ENCODE measurements at regions not wholly inside any gene's neighbourhood (a gene's known extent, or its start where the extent isn't known, plus 50 kb on each side); places are given as distances from the start of the nearest gene placed in this dataset.
A peak's percentile ranks its signal among the peaks of the same experiment; 100 is the strongest.
"Not testable (repeated sequence)": the region's sequence is repeated elsewhere in the genome, so short reads cannot be mapped to it uniquely, and the experiment has no call there.

DNA sequence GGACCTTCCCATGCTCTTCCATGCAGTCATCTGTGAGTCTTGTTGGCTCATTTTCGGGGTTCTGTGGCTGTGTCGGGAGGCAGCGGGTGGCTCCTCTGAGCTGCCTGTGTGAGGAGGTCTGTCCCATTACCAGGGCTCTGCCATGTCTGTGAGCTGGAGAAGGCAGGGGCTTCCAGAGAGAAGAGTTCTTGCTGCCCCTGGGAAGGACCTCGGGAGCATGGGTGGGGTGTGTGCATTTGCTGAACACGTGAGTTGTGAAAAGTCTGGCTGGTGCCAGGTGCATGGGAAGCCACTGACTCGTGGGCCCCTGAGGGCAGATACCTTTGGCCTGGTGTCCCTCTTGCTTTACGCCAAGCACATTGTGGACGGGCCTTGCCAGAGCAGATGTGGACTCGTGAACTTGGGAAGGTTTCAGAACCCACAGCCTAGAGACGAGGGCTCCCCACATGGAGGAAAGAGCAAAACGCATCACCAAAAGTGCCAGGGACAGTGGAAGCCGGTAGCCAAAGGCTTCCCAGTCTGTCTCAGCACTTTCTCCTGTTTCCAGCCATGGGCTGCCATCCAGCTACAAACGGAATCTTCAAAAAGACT, 1324.5 kb downstream of the BRD1 start:
- no peak for ATAC-seq (ENCODE audit: low read depth in 2 of 2)
- H3K27ac Mint-ChIP-seq, result no peak overlapping the region
- Histone ChIP-seq H3K4me3 (ENCODE audit: low read depth, low read length) (no peak overlapping the region), H3K4me1 (ENCODE audit: control insufficient read depth, insufficient read depth, low read length, poor library complexity, severe bottlenecking) (no peaks in the 10 kb centered on the region), H3K27me3 (ENCODE audit: control insufficient read depth, insufficient read depth, low read length) (no peaks in the 10 kb centered on the region), H3K27ac (ENCODE audit: insufficient read depth, low read length, poor library complexity, severe bottlenecking) (no peak overlapping the region), H3K9me3 (ENCODE audit: control insufficient read depth in 2 of 2, low read length in 2 of 2) (no peaks in the 10 kb centered on the region), H3K36me3 (ENCODE audit: control insufficient read depth, insufficient read depth, low read length) (no peaks in the 10 kb centered on the region)
- H3K4me1 Mint-ChIP-seq, result no peaks in the 10 kb centered on the region
- DNase-seq, result no peak
- H3K36me3 Mint-ChIP-seq, result no peaks in the 10 kb centered on the region
- H3K9me3 Mint-ChIP-seq, result peaks cover 0 to 1% (median 0%) of the 10 kb centered on the region in 7 donors
- no peak overlapping the region for H3K4me3 Mint-ChIP-seq
- H3K27me3 Mint-ChIP-seq, result peaks cover 4% of the 10 kb centered on the region

DNA sequence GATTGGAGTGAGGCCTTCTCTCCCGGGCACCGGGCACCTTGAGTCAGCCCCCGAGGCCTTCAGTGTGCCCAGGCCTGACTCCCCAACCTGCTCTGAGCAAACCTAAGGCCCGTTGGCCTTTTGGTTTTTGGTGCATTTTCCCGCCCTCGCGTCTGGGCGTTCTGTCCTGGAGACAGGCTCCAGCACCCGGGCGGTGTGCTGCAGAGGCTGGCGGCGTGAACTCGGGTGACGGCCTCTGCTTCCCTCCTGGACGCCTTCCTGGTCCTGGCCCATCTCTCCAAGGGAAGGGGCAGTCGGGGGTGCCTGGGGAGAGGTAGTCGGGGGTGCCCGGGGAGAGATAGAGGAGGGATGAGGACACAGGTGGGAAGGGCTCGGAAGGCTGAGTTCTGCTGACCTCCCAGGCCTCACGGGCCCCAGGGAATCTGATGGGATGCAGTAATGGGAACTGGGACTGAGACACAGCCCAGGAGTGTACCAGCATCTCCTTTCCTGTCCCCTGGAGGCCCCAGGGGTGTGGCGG, 1326.4 kb downstream of the BRD1 start:
- no peak overlapping the region for H3K27ac Mint-ChIP-seq
- no peaks in the 10 kb centered on the region for H3K4me1 Mint-ChIP-seq
- Histone ChIP-seq H3K27ac (ENCODE audit: insufficient read depth, low read length, poor library complexity, severe bottlenecking) (no peak overlapping the region), H3K4me3 (ENCODE audit: low read depth, low read length) (no peak overlapping the region), H3K9me3 (ENCODE audit: control insufficient read depth in 2 of 2, low read length in 2 of 2) (no peaks in the 10 kb centered on the region), H3K36me3 (ENCODE audit: control insufficient read depth, insufficient read depth, low read length) (no peaks in the 10 kb centered on the region), H3K4me1 (ENCODE audit: control insufficient read depth, insufficient read depth, low read length, poor library complexity, severe bottlenecking) (no peaks in the 10 kb centered on the region), H3K27me3 (ENCODE audit: control insufficient read depth, insufficient read depth, low read length) (no peaks in the 10 kb centered on the region)
- peaks cover 4% of the 10 kb centered on the region for H3K27me3 Mint-ChIP-seq
- ATAC-seq (ENCODE audit: low read depth in 2 of 2), result no peak
- H3K4me3 Mint-ChIP-seq, result no peak overlapping the region
- no peaks in the 10 kb centered on the region for H3K36me3 Mint-ChIP-seq
- peaks cover 0 to under 1% (median 0%) of the 10 kb centered on the region in 7 donors for H3K9me3 Mint-ChIP-seq
- no peak for DNase-seq

- ATAC-seq (ENCODE audit: low read depth in 2 of 2), result no peak
- DNase-seq, result no peak
- H3K4me1 Mint-ChIP-seq, result no peaks in the 10 kb centered on the region
- no peak overlapping the region for H3K4me3 ChIP-seq (ENCODE audit: low read depth, low read length)
- no peaks in the 10 kb centered on the region for H3K9me3 ChIP-seq (ENCODE audit: control insufficient read depth in 2 of 2, low read length in 2 of 2)
- no peaks in the 10 kb centered on the region for H3K36me3 ChIP-seq (ENCODE audit: control insufficient read depth, insufficient read depth, low read length)
- H3K27ac ChIP-seq (ENCODE audit: insufficient read depth, low read length, poor library complexity, severe bottlenecking), result no peak overlapping the region
- peaks cover 0 to 2% (median 0%) of the 10 kb centered on the region in 7 donors for H3K9me3 Mint-ChIP-seq
- no peaks in the 10 kb centered on the region for H3K36me3 Mint-ChIP-seq
- no peak overlapping the region for H3K27ac Mint-ChIP-seq
- no peaks in the 10 kb centered on the region for H3K4me1 ChIP-seq (ENCODE audit: control insufficient read depth, insufficient read depth, low read length, poor library complexity, severe bottlenecking)
- H3K4me3 Mint-ChIP-seq, result no peak overlapping the region
- peaks cover 4% of the 10 kb centered on the region for H3K27me3 Mint-ChIP-seq
- no peaks in the 10 kb centered on the region for H3K27me3 ChIP-seq (ENCODE audit: control insufficient read depth, insufficient read depth, low read length)
Observed at GRCh38 chr22:48500471-48501230, 1327.0 kb downstream of the BRD1 start.

DNA sequence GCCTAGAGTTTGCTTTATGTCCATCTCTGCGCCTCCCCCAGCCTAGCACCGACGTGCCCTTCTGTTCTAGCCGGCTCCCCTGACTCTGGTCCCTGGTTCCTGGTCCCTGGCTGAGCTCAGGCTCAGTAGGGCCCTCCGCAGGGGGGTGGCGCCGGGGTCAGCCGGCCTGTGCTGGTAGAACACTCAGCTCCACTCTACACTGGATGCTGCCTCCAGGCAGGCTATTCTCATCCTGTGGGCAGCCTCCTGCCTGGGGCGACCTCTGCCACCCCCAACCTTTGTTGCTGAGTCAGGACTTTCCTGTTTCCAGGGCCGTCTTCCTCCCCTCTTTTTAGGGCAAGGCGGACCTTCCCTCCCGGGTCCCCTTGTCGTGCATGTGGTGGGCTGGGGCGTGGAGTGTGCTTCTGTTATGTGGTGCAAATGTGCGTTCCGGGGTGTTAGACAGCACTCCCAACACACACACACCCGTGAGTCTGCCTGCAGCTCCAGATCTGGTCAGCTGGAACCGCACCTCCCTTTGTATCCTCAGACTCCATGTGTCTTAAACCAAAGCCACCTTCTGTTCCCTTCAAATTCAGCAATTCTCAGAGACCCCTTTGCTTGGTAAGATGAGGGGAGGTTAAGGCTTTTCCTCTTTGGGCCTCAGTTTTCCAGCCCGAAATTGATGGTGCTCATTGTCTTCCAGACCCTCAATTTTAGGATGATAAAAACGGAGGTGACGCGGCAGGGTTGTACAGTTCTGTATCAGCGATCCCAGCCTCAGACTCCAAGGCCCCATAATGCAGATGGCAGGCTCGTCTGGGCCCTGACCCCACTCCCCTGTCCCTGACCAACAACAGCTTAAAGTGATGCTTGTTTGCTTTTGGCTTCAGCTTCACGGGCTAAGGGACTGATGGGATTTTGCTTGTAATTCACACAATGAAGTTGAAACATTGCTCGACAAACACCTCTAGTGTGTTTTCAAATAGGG, 1327.9 kb downstream of the BRD1 start:
- no peak overlapping the region for H3K4me3 ChIP-seq (ENCODE audit: low read depth, low read length)
- no peak for ATAC-seq (ENCODE audit: low read depth in 2 of 2)
- no peak overlapping the region for H3K4me3 Mint-ChIP-seq

GRCh38 chr22:48498526-48499331, 1328.9 kb downstream of the BRD1 start:
- Histone ChIP-seq H3K27ac (ENCODE audit: insufficient read depth, low read length, poor library complexity, severe bottlenecking) (no peak overlapping the region), H3K36me3 (ENCODE audit: control insufficient read depth, insufficient read depth, low read length) (no peaks in the 10 kb centered on the region), H3K9me3 (ENCODE audit: control insufficient read depth in 2 of 2, low read length in 2 of 2) (no peaks in the 10 kb centered on the region), H3K4me3 (ENCODE audit: low read depth, low read length) (no peak overlapping the region), H3K27me3 (ENCODE audit: control insufficient read depth, insufficient read depth, low read length) (no peaks in the 10 kb centered on the region), H3K4me1 (ENCODE audit: control insufficient read depth, insufficient read depth, low read length, poor library complexity, severe bottlenecking) (no peaks in the 10 kb centered on the region)
- Mint-ChIP-seq H3K27ac (no peak overlapping the region), H3K9me3 (peaks cover 0 to 2% (median 0%) of the 10 kb centered on the region in 7 donors), H3K4me1 (no peaks in the 10 kb centered on the region), H3K36me3 (no peaks in the 10 kb centered on the region), H3K4me3 (no peak overlapping the region), H3K27me3 (peaks cover 4% of the 10 kb centered on the region)
- ATAC-seq (ENCODE audit: low read depth in 2 of 2) (no peak), DNase-seq (no peak)

More for the DNA sequence above, 1327.9 kb downstream of the BRD1 start:
- H3K36me3 Mint-ChIP-seq, result no peaks in the 10 kb centered on the region
- Histone ChIP-seq H3K27me3 (ENCODE audit: control insufficient read depth, insufficient read depth, low read length) (no peaks in the 10 kb centered on the region), H3K36me3 (ENCODE audit: control insufficient read depth, insufficient read depth, low read length) (no peaks in the 10 kb centered on the region), H3K9me3 (ENCODE audit: control insufficient read depth in 2 of 2, low read length in 2 of 2) (no peaks in the 10 kb centered on the region), H3K4me1 (ENCODE audit: control insufficient read depth, insufficient read depth, low read length, poor library complexity, severe bottlenecking) (no peaks in the 10 kb centered on the region), H3K27ac (ENCODE audit: insufficient read depth, low read length, poor library complexity, severe bottlenecking) (no peak overlapping the region)
- no peaks in the 10 kb centered on the region for H3K4me1 Mint-ChIP-seq
- peaks cover 0 to 2% (median 0%) of the 10 kb centered on the region in 7 donors for H3K9me3 Mint-ChIP-seq
- no peak overlapping the region for H3K27ac Mint-ChIP-seq
- H3K27me3 Mint-ChIP-seq, result peaks cover 4% of the 10 kb centered on the region
- DNase-seq, result no peak

GRCh38 chr22:48497743-48498520, 1329.7 kb downstream of the BRD1 start:
- not testable (repeated sequence) for H3K27me3 Mint-ChIP-seq; H3K4me3 Mint-ChIP-seq; H3K27ac ChIP-seq (ENCODE audit: insufficient read depth, low read length, poor library complexity, severe bottlenecking); DNase-seq; H3K9me3 Mint-ChIP-seq; H3K4me1 ChIP-seq (ENCODE audit: control insufficient read depth, insufficient read depth, low read length, poor library complexity, severe bottlenecking); H3K36me3 Mint-ChIP-seq; H3K9me3 ChIP-seq (ENCODE audit: control insufficient read depth in 2 of 2, low read length in 2 of 2); H3K4me3 ChIP-seq (ENCODE audit: low read depth, low read length); H3K4me1 Mint-ChIP-seq; H3K36me3 ChIP-seq (ENCODE audit: control insufficient read depth, insufficient read depth, low read length); H3K27me3 ChIP-seq (ENCODE audit: control insufficient read depth, insufficient read depth, low read length); ATAC-seq (ENCODE audit: low read depth in 2 of 2)
- peak overlapping the region in 1 of 3 donors; percentile 80 for H3K27ac Mint-ChIP-seq
